ENCODE measurements at regions not wholly inside any gene's neighbourhood (a gene's known extent, or its start where the extent isn't known, plus 50 kb on each side); places are given as distances from the start of the nearest gene placed in this dataset.

DNA sequence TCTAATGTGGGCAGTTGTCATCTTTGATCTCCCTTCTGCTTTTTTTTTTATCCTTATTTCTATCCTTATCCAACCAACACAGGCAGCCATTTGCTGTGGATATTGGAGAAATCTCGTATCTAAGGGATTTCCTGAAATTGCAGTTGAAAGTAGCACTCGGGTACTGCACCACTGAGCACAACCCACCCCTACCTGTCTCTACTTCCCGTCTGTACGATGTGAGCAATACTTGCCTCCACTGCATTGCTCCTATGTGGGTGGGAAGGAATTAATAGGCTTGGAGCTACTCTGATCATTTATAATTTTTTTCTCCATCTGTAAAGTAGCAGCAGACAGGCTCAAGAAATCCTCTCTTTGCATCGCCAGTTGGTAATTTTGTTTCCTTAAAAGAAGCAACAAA lies 300.4 kb downstream of the SNAPC1 start:
- TF ChIP-seq, protein P1, sequence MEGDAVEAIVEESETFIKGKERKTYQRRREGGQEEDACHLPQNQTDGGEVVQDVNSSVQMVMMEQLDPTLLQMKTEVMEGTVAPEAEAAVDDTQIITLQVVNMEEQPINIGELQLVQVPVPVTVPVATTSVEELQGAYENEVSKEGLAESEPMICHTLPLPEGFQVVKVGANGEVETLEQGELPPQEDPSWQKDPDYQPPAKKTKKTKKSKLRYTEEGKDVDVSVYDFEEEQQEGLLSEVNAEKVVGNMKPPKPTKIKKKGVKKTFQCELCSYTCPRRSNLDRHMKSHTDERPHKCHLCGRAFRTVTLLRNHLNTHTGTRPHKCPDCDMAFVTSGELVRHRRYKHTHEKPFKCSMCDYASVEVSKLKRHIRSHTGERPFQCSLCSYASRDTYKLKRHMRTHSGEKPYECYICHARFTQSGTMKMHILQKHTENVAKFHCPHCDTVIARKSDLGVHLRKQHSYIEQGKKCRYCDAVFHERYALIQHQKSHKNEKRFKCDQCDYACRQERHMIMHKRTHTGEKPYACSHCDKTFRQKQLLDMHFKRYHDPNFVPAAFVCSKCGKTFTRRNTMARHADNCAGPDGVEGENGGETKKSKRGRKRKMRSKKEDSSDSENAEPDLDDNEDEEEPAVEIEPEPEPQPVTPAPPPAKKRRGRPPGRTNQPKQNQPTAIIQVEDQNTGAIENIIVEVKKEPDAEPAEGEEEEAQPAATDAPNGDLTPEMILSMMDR (IDR thresholded peaks at IDR 0.05) = no peak
- no peak for TF ChIP-seq POLR2AphosphoS5 (IDR thresholded peaks at IDR 0.05; ENCODE audit: insufficient read depth in 1 of 2, low read depth in 1 of 2)

Measured in vagina (tissue), 2 donors.